ENCODE measurements at regions not wholly inside any gene's neighbourhood (a gene's known extent, or its start where the extent isn't known, plus 50 kb on each side); places are given as distances from the start of the nearest gene placed in this dataset.

- peaks cover 9% of the 10 kb centered on the region for H3K9me3 Mint-ChIP-seq
Observed at GRCh38 chr13:59303433-59303832, 860.3 kb downstream of the DIAPH3 start.

GRCh38 chr13:59304596-59304995 lies 859.1 kb downstream of the DIAPH3 start:
- ATAC-seq = no peak
- Histone ChIP-seq H4K20me1 (replicated peaks; ENCODE audit: insufficient read depth) (no peaks in the 10 kb centered on the region), H3K4me1 (ENCODE audit: insufficient read depth) (no peaks in the 10 kb centered on the region), H3K9me2 (ENCODE audit: insufficient read depth) (no peaks in the 10 kb centered on the region), H3K36me3 (ENCODE audit: insufficient read depth) (no peaks in the 10 kb centered on the region), H3K4me3 (no peak overlapping the region), H3K79me2 (replicated peaks; ENCODE audit: insufficient read depth) (no peaks in the 10 kb centered on the region), H3K27ac (ENCODE audit: low read depth) (no peak overlapping the region), H3F3A (replicated peaks; ENCODE audit: low read depth) (no peaks in the 10 kb centered on the region), H3K27me3 (ENCODE audit: insufficient read depth) (no peaks in the 10 kb centered on the region), H2AFZ (no peak overlapping the region), H3K4me2 (no peak overlapping the region)
- no peak for DNase-seq (ENCODE audit: low spot score)
- peaks cover 14% of the 10 kb centered on the region for H3K36me3 Mint-ChIP-seq (ENCODE audit: low read depth)
- peaks cover 5% of the 10 kb centered on the region for H3K27me3 Mint-ChIP-seq (ENCODE audit: insufficient read depth, low read depth, poor library complexity)
- no peak overlapping the region for H3K27ac Mint-ChIP-seq
- no peak overlapping the region for H3K4me3 Mint-ChIP-seq
- peaks cover 16% of the 10 kb centered on the region for H3K9me3 Mint-ChIP-seq
- H3K4me1 Mint-ChIP-seq = no peaks in the 10 kb centered on the region
- TF ChIP-seq, protein P1, sequence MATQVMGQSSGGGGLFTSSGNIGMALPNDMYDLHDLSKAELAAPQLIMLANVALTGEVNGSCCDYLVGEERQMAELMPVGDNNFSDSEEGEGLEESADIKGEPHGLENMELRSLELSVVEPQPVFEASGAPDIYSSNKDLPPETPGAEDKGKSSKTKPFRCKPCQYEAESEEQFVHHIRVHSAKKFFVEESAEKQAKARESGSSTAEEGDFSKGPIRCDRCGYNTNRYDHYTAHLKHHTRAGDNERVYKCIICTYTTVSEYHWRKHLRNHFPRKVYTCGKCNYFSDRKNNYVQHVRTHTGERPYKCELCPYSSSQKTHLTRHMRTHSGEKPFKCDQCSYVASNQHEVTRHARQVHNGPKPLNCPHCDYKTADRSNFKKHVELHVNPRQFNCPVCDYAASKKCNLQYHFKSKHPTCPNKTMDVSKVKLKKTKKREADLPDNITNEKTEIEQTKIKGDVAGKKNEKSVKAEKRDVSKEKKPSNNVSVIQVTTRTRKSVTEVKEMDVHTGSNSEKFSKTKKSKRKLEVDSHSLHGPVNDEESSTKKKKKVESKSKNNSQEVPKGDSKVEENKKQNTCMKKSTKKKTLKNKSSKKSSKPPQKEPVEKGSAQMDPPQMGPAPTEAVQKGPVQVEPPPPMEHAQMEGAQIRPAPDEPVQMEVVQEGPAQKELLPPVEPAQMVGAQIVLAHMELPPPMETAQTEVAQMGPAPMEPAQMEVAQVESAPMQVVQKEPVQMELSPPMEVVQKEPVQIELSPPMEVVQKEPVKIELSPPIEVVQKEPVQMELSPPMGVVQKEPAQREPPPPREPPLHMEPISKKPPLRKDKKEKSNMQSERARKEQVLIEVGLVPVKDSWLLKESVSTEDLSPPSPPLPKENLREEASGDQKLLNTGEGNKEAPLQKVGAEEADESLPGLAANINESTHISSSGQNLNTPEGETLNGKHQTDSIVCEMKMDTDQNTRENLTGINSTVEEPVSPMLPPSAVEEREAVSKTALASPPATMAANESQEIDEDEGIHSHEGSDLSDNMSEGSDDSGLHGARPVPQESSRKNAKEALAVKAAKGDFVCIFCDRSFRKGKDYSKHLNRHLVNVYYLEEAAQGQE (IDR thresholded peaks at IDR 0.05; ENCODE audit: unreplicated experiment) = no peak

More at GRCh38 chr13:59303433-59303832, 860.3 kb downstream of the DIAPH3 start:
- H3F3A ChIP-seq (replicated peaks; ENCODE audit: low read depth) = no peaks in the 10 kb centered on the region
- DNase-seq (ENCODE audit: low spot score) = no peak
- no peak for TF ChIP-seq ZNF114 (CRISPR knock-in tag; IDR thresholded peaks at IDR 0.05)
- TF ChIP-seq, protein P1 (IDR thresholded peaks at IDR 0.05; ENCODE audit: unreplicated experiment) = no peak
- TF ChIP-seq ZNF331 (CRISPR knock-in tag; IDR thresholded peaks at IDR 0.05; ENCODE audit: low read depth) = no peak
- no peak for TF ChIP-seq CREB1 (CRISPR knock-in tag; IDR thresholded peaks at IDR 0.05; ENCODE audit: low read depth)
- no peak for TF ChIP-seq JUNB (IDR thresholded peaks at IDR 0.05; ENCODE audit: unreplicated experiment)
- TF ChIP-seq, protein P2, sequence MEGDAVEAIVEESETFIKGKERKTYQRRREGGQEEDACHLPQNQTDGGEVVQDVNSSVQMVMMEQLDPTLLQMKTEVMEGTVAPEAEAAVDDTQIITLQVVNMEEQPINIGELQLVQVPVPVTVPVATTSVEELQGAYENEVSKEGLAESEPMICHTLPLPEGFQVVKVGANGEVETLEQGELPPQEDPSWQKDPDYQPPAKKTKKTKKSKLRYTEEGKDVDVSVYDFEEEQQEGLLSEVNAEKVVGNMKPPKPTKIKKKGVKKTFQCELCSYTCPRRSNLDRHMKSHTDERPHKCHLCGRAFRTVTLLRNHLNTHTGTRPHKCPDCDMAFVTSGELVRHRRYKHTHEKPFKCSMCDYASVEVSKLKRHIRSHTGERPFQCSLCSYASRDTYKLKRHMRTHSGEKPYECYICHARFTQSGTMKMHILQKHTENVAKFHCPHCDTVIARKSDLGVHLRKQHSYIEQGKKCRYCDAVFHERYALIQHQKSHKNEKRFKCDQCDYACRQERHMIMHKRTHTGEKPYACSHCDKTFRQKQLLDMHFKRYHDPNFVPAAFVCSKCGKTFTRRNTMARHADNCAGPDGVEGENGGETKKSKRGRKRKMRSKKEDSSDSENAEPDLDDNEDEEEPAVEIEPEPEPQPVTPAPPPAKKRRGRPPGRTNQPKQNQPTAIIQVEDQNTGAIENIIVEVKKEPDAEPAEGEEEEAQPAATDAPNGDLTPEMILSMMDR (conservative IDR thresholded peaks at IDR 0.05; ENCODE audit: low read depth in 2 of 2) = no peak
- TF ChIP-seq POLR2AphosphoS5 (IDR thresholded peaks at IDR 0.05; ENCODE audit: low read depth) = no peak
- no peak for TF ChIP-seq NANOG (IDR thresholded peaks at IDR 0.05; ENCODE audit: borderline replicate concordance)
- H3K36me3 Mint-ChIP-seq (ENCODE audit: low read depth) = peaks cover 9% of the 10 kb centered on the region
- no peaks in the 10 kb centered on the region for H3K27me3 ChIP-seq (ENCODE audit: insufficient read depth)
- no peak overlapping the region for H3K27ac Mint-ChIP-seq
- H3K4me1 ChIP-seq (ENCODE audit: insufficient read depth) = no peaks in the 10 kb centered on the region
- no peaks in the 10 kb centered on the region for H3K36me3 ChIP-seq (ENCODE audit: insufficient read depth)
- H3K4me1 Mint-ChIP-seq = no peaks in the 10 kb centered on the region
- no peak overlapping the region for H3K27ac ChIP-seq (ENCODE audit: low read depth)
- H3K9me2 ChIP-seq (ENCODE audit: insufficient read depth) = no peaks in the 10 kb centered on the region
- H4K20me1 ChIP-seq (replicated peaks; ENCODE audit: insufficient read depth) = no peaks in the 10 kb centered on the region
- no peak overlapping the region for H3K4me3 ChIP-seq
- peaks cover 2% of the 10 kb centered on the region for H3K27me3 Mint-ChIP-seq (ENCODE audit: insufficient read depth, low read depth, poor library complexity)
- H3K4me3 Mint-ChIP-seq = no peak overlapping the region
- no peaks in the 10 kb centered on the region for H3K79me2 ChIP-seq (replicated peaks; ENCODE audit: insufficient read depth)
- no peak overlapping the region for H2AFZ ChIP-seq
- no peak overlapping the region for H3K4me2 ChIP-seq
- ATAC-seq = no peak

Data from GM23338 (cell line).